HG02970 (cell line): ENCODE measurements at regions not wholly inside any gene's neighbourhood (a gene's known extent, or its start where the extent isn't known, plus 50 kb on each side); places are given as distances from the start of the nearest gene placed in this dataset.

ENCODE experiments used
- ATAC-seq: cut with Tn5 transposase; IDR thresholded peaks from one replicate; pipeline ENCODE4 v1.9.1; 2021; ENCODE audit warnings: mild to moderate bottlenecking, moderate library complexity, moderate number of reproducible peaks; ENCODE audit not compliant: unreplicated experiment, low FRiP score

- ATAC-seq: no peak
Measured at GRCh38 chr12:127401536-127401935, 865.4 kb upstream of the TMEM132C start.

- no peak for ATAC-seq
Measured at GRCh38 chr12:127411166-127411915, 855.6 kb upstream of the TMEM132C start.

GRCh38 chr12:127411981-127412380 is 855.0 kb upstream of the TMEM132C start:
- ATAC-seq: no peak

GRCh38 chr12:127412866-127413265 is 854.1 kb upstream of the TMEM132C start:
- ATAC-seq: no peak

- ATAC-seq: no peak
Measured at GRCh38 chr12:127414186-127414585, 852.8 kb upstream of the TMEM132C start.

- no peak for ATAC-seq
Measured at GRCh38 chr12:127414636-127415035, 852.3 kb upstream of the TMEM132C start.

GRCh38 chr12:127416796-127417195 is 850.2 kb upstream of the TMEM132C start:
- no peak for ATAC-seq

- ATAC-seq: no peak
Measured at GRCh38 chr12:127419111-127419510, 847.9 kb upstream of the TMEM132C start.

GRCh38 chr12:127421614-127422013 is 845.4 kb upstream of the TMEM132C start:
- no peak for ATAC-seq

GRCh38 chr12:127422935-127423566 is 843.9 kb upstream of the TMEM132C start:
- no peak for ATAC-seq

GRCh38 chr12:127425474-127425873 is 841.5 kb upstream of the TMEM132C start:
- ATAC-seq: no peak

GRCh38 chr12:127428420-127428819 is 838.5 kb upstream of the TMEM132C start:
- no peak for ATAC-seq

GRCh38 chr12:127429551-127430285 is 837.3 kb upstream of the TMEM132C start:
- ATAC-seq: no peak

- ATAC-seq: no peak
Measured at GRCh38 chr12:127430401-127430800, 836.6 kb upstream of the TMEM132C start.

- no peak for ATAC-seq
Measured at GRCh38 chr12:127431177-127431576, 835.8 kb upstream of the TMEM132C start.

- ATAC-seq: no peak
Measured at GRCh38 chr12:127431594-127431993, 835.4 kb upstream of the TMEM132C start.

- ATAC-seq: no peak
Measured at GRCh38 chr12:127435439-127435838, 831.5 kb upstream of the TMEM132C start.

GRCh38 chr12:127438512-127439244 is 828.3 kb upstream of the TMEM132C start:
- ATAC-seq: no peak

- ATAC-seq: no peak
Measured at GRCh38 chr12:127445581-127446139, 821.3 kb upstream of the TMEM132C start.

- no peak for ATAC-seq
Measured at GRCh38 chr12:127448906-127449305, 818.1 kb upstream of the TMEM132C start.
